Suprapubic skin (tissue), 4 donors: ENCODE measurements at regions not wholly inside any gene's neighbourhood (a gene's known extent, or its start where the extent isn't known, plus 50 kb on each side); places are given as distances from the start of the nearest gene placed in this dataset.

Experiments
- EP300 ChIP-seq: sonication (generic); formaldehyde crosslinking; IDR thresholded peaks from one replicate; pipeline ENCODE4 v1.6.1; 2017; ENCODE audit warnings: antibody characterized with exemption
- POLR2AphosphoS5 ChIP-seq, 3 donors: sonication (generic); formaldehyde crosslinking; IDR thresholded peaks; one replicate each; pipeline ENCODE4 v1.6.1; 2017; ENCODE audit warnings: antibody characterized with exemption in 3 of 3
- TF ChIP-seq, protein P1 (sequence below), 2 donors: fragments of 200-600 bp in 1 of 2; fragments of 450-650 bp in 1 of 2; sonication (generic) in 1 of 2; IDR thresholded peaks; one replicate each; pipeline ENCODE4 v1.5.1; 2016 to 2019; ENCODE audit warnings: antibody characterized with exemption in 2 of 2, mild to moderate bottlenecking in 1 of 2, moderate library complexity in 1 of 2

- TF ChIP-seq, protein P1, sequence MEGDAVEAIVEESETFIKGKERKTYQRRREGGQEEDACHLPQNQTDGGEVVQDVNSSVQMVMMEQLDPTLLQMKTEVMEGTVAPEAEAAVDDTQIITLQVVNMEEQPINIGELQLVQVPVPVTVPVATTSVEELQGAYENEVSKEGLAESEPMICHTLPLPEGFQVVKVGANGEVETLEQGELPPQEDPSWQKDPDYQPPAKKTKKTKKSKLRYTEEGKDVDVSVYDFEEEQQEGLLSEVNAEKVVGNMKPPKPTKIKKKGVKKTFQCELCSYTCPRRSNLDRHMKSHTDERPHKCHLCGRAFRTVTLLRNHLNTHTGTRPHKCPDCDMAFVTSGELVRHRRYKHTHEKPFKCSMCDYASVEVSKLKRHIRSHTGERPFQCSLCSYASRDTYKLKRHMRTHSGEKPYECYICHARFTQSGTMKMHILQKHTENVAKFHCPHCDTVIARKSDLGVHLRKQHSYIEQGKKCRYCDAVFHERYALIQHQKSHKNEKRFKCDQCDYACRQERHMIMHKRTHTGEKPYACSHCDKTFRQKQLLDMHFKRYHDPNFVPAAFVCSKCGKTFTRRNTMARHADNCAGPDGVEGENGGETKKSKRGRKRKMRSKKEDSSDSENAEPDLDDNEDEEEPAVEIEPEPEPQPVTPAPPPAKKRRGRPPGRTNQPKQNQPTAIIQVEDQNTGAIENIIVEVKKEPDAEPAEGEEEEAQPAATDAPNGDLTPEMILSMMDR (IDR thresholded peaks at IDR 0.05): no peak
- TF ChIP-seq EP300: no peak
- TF ChIP-seq POLR2AphosphoS5 (IDR thresholded peaks at IDR 0.05): no peak
Observed at GRCh38 chr5:92956886-92957285, 624.1 kb downstream of the NR2F1-AS1 start.
